Upper lobe of right lung (tissue), 1 donor: ENCODE measurements at regions not wholly inside any gene's neighbourhood (a gene's known extent, or its start where the extent isn't known, plus 50 kb on each side); places are given as distances from the start of the nearest gene placed in this dataset.

Experiments
- ATAC-seq: fragments of 200-7000 bp; cut with Tn5 transposase; one replicate; pipeline ENCODE4 v1.9.1; 2020; ENCODE audit warnings: mild to moderate bottlenecking, moderate library complexity
- DNase-seq: peaks from one replicate; pipeline ENCODE4 v3.0.0-alpha.2; 2020
- H3K27ac ChIP-seq: fragments of 200-600 bp; one replicate; pipeline ENCODE4 v1.8.0; 2022
- H3K27me3 ChIP-seq: fragments of 200-600 bp; one replicate; pipeline ENCODE4 v1.8.0; 2022; ENCODE audit warnings: mild to moderate bottlenecking
- H3K36me3 ChIP-seq: fragments of 200-600 bp; one replicate; pipeline ENCODE4 v1.8.0; 2022
- H3K4me1 ChIP-seq: fragments of 200-600 bp; one replicate; pipeline ENCODE4 v1.8.0; 2022
- H3K4me3 ChIP-seq: fragments of 200-600 bp; one replicate; pipeline ENCODE4 v1.8.0; 2022; ENCODE audit warnings: mild to moderate bottlenecking
- H3K9me3 ChIP-seq: fragments of 200-600 bp; one replicate; pipeline ENCODE4 v1.8.0; 2022
- CTCF ChIP-seq: fragments of 200-600 bp; IDR thresholded peaks from one replicate; pipeline ENCODE4 v1.8.0; 2022; ENCODE audit warnings: antibody characterized with exemption
- intact Hi-C: fragments of 100-400 bp; cut with DNase I; formaldehyde crosslinking; loops from one replicate; pipeline ENCODE4 v1.11.0; 2022
- donor health status: DM: no; HTN: yes; CAD: no; lungs with severe emphysema.

DNA sequence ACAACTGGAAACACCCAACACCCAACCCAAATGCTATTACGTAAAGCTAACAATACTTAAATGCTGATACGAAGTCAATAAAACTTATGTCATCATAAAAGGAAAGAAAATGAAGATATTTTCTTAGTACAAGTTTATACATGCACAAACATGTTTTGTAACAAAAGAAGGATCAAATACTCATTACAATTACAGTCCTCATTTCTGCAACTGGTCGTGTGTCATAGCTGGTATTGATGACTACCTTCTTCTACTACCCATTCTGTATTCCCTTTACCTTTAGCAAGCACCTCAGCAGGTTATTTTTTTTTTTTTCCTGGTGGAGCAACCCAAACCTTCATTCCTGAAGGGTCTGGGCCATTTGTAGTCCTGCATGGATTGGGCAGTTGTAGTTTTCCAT lies 1298.5 kb downstream of the SUCLG1 start:
- no peaks in the 10 kb centered on the region for H3K9me3 ChIP-seq
- no peak overlapping the region for H3K4me3 ChIP-seq
- intact Hi-C loops = no loop called here
- no peaks in the 10 kb centered on the region for H3K4me1 ChIP-seq
- no peak for ATAC-seq
- H3K36me3 ChIP-seq = no peaks in the 10 kb centered on the region
- no peak for DNase-seq
- H3K27ac ChIP-seq = no peak overlapping the region
- TF ChIP-seq CTCF = no peak
- H3K27me3 ChIP-seq = no peaks in the 10 kb centered on the region

DNA sequence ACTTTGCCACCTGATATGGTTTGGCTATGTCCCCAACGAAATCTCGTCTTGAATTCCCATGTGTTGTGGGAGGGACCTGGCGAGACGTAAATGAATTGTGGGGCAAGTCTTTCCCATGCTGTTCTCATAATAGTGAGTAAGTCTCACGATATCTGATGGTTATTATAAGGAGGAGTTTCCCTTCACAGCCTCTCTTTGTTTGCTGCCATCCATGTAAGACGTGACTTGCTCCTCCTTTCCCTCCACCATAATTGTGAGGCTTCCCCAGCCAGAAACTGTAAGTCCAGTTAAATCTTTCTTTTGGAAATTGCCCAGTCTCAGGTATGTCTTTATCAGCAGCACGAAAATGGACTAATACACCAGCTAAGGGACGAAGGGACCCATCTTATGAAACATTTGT lies 1303.3 kb downstream of the SUCLG1 start:
- no peaks in the 10 kb centered on the region for H3K9me3 ChIP-seq
- ATAC-seq (no peak), DNase-seq (no peak)
- no peak for TF ChIP-seq CTCF
- no peak overlapping the region for H3K27ac ChIP-seq
- intact Hi-C loops = no loop called here
- H3K27me3 ChIP-seq = no peaks in the 10 kb centered on the region
- H3K4me1 ChIP-seq = no peaks in the 10 kb centered on the region
- no peak overlapping the region for H3K4me3 ChIP-seq
- H3K36me3 ChIP-seq = no peaks in the 10 kb centered on the region

DNA sequence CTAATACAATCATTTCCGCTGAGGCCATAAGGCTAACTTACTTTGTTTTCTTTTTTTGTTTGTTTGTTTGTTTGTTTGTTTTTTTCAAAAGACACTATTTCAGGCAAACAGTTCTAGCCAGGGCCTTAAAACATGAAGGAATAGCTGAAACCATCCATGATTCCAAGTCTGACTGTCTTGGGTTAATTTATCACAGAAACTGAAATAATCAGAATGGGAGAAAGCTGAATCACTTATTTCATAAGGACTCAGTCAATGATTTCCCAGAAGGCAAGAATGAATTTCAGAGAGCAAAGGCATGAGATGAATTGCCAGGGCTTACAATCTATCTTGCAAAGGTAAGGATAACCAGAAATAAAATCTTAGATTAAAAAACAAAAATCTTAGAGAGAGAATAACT lies 1315.1 kb downstream of the SUCLG1 start:
- no peak for TF ChIP-seq CTCF
- H3K27me3 ChIP-seq = no peaks in the 10 kb centered on the region
- no peaks in the 10 kb centered on the region for H3K36me3 ChIP-seq
- no peaks in the 10 kb centered on the region for H3K4me1 ChIP-seq
- no peaks in the 10 kb centered on the region for H3K9me3 ChIP-seq
- intact Hi-C loops = no loop called here
- no peak overlapping the region for H3K27ac ChIP-seq
- no peak for DNase-seq
- no peak overlapping the region for H3K4me3 ChIP-seq
- ATAC-seq = no peak

DNA sequence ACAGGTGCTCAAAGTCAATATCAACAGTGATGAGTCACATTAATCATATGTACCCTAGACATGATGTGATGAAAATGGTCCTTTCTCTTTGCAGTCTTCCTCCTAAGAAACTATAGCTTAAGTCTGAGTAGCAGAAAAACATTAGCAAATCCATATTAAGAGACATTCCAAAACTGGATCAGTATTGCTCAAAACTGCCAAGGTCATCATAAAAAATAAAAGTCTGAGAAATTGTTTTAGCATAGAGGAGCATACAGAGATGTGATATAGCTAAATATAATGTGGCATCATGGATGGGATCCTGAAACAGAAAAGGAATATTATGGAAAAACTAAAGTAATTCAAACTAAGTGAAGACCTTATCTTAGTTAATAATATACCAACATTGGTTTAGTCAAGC lies 1316.1 kb downstream of the SUCLG1 start:
- no peak for TF ChIP-seq CTCF
- intact Hi-C loops = no loop called here
- no peaks in the 10 kb centered on the region for H3K27me3 ChIP-seq
- H3K36me3 ChIP-seq = no peaks in the 10 kb centered on the region
- DNase-seq (no peak), ATAC-seq (no peak)
- H3K27ac ChIP-seq = no peak overlapping the region
- H3K4me3 ChIP-seq = no peak overlapping the region
- no peaks in the 10 kb centered on the region for H3K9me3 ChIP-seq
- no peaks in the 10 kb centered on the region for H3K4me1 ChIP-seq

- intact Hi-C loops = no loop called here
- ATAC-seq = no peak
These were observed 1343.5 kb downstream of the SUCLG1 start for GRCh38 chr2:83115606-83116005.

More at GRCh38 chr2:83115606-83116005, 1343.5 kb downstream of the SUCLG1 start:
- no peak for DNase-seq
- H3K27ac ChIP-seq = no peak overlapping the region
- TF ChIP-seq CTCF = no peak
- H3K4me1 ChIP-seq = no peaks in the 10 kb centered on the region
- no peak overlapping the region for H3K4me3 ChIP-seq
- no peaks in the 10 kb centered on the region for H3K36me3 ChIP-seq
- no peaks in the 10 kb centered on the region for H3K9me3 ChIP-seq
- no peaks in the 10 kb centered on the region for H3K27me3 ChIP-seq
